ENCODE measurements at regions not wholly inside any gene's neighbourhood (a gene's known extent, or its start where the extent isn't known, plus 50 kb on each side); places are given as distances from the start of the nearest gene placed in this dataset.

- H3K9me3 ChIP-seq (ENCODE audit: control insufficient read depth in 4 of 4, low read length in 3 of 4) = no peaks in the 10 kb centered on the region
- peak; percentile 61 for DNase-seq (ENCODE audit: low spot score)
- no peaks in the 10 kb centered on the region for H3K27me3 ChIP-seq (ENCODE audit: control insufficient read depth in 4 of 4, insufficient read depth in 4 of 4, low read length in 3 of 4)
- WGBS = 1% methylated on average over 33 of the region's 33 CpGs
- TF ChIP-seq RAD21 (IDR thresholded peaks at IDR 0.05) (no peak), HNF4G (IDR thresholded peaks at IDR 0.05) (no peak), NR2F2 (IDR thresholded peaks at IDR 0.05) (no peak), RXRA (IDR thresholded peaks at IDR 0.05) (peak in 1 of 2 donors; percentile 15), REST (IDR thresholded peaks at IDR 0.05) (no peak), MAX (IDR thresholded peaks at IDR 0.05) (peak; percentile 24), YY1 (IDR thresholded peaks at IDR 0.05) (peak; percentile 79), JUND (IDR thresholded peaks at IDR 0.05) (peak in 1 of 2 donors; percentile 42), EGR1 (IDR thresholded peaks at IDR 0.05; ENCODE audit: low read depth in 2 of 2) (no peak), ZBTB33 (IDR thresholded peaks at IDR 0.05) (no peak), GABPA (IDR thresholded peaks at IDR 0.05 in 1 of 2, conservative IDR thresholded peaks at IDR 0.05 in 1 of 2) (no peak)
- H3K27ac ChIP-seq (ENCODE audit: low read depth in 1 of 2, low read length in 2 of 2) = peak overlapping the region; percentile 16 to 66
- peaks cover 0 to 6% (median 4%) of the 10 kb centered on the region in 4 donors for H3K4me1 ChIP-seq (ENCODE audit: control insufficient read depth in 4 of 4, insufficient read depth in 4 of 4, low read length in 3 of 4)
- no peaks in the 10 kb centered on the region for H3K36me3 ChIP-seq (ENCODE audit: control insufficient read depth in 4 of 4, insufficient read depth in 3 of 4, low read depth in 1 of 4, low read length in 3 of 4)
- H3K9ac ChIP-seq (ENCODE audit: low read depth in 1 of 2, low read length in 2 of 2) = peak overlapping the region; percentile 4 to 58
- peak overlapping the region; percentile 60 to 71 (median 70) for H3K4me3 ChIP-seq (ENCODE audit: low read depth in 1 of 3, low read length in 3 of 3)
These were observed 59.2 kb upstream of the PRSS16 start for GRCh38 chr6:27188061-27188884.

- DNase-seq (ENCODE audit: low spot score) = peak; percentile 59
- H3K27ac ChIP-seq (ENCODE audit: low read depth in 1 of 2, low read length in 2 of 2) = peak overlapping the region; percentile 16 to 66
- H3K9ac ChIP-seq (ENCODE audit: low read depth in 1 of 2, low read length in 2 of 2) = peak overlapping the region; percentile 4 to 58
- H3K4me1 ChIP-seq (ENCODE audit: control insufficient read depth in 4 of 4, insufficient read depth in 4 of 4, low read length in 3 of 4) = peaks cover 0 to 6% (median 4%) of the 10 kb centered on the region in 4 donors
- WGBS = 22% methylated on average over 10 of the region's 10 CpGs
- peak overlapping the region in 2 of 3 donors; percentile 60 to 70 for H3K4me3 ChIP-seq (ENCODE audit: low read depth in 1 of 3, low read length in 3 of 3)
- H3K36me3 ChIP-seq (ENCODE audit: control insufficient read depth in 4 of 4, insufficient read depth in 3 of 4, low read depth in 1 of 4, low read length in 3 of 4) = no peaks in the 10 kb centered on the region
- no peaks in the 10 kb centered on the region for H3K27me3 ChIP-seq (ENCODE audit: control insufficient read depth in 4 of 4, insufficient read depth in 4 of 4, low read length in 3 of 4)
- H3K9me3 ChIP-seq (ENCODE audit: control insufficient read depth in 4 of 4, low read length in 3 of 4) = no peaks in the 10 kb centered on the region
- TF ChIP-seq FOXA1 (IDR thresholded peaks at IDR 0.05) = no peak
- no peak for TF ChIP-seq ZBTB33 (IDR thresholded peaks at IDR 0.05)
- TF ChIP-seq HNF4A (conservative IDR thresholded peaks at IDR 0.05) = no peak
- TF ChIP-seq NR2F2 (IDR thresholded peaks at IDR 0.05) = no peak
- TF ChIP-seq HNF4G (IDR thresholded peaks at IDR 0.05) = no peak
- TF ChIP-seq TAF1 (conservative IDR thresholded peaks at IDR 0.05) = no peak
- no peak for TF ChIP-seq ATF3 (IDR thresholded peaks at IDR 0.05)
- TF ChIP-seq EGR1 (IDR thresholded peaks at IDR 0.05; ENCODE audit: low read depth in 2 of 2) = no peak
- TF ChIP-seq REST (IDR thresholded peaks at IDR 0.05) = no peak
- no peak for TF ChIP-seq MAX (IDR thresholded peaks at IDR 0.05)
- TF ChIP-seq RAD21 (IDR thresholded peaks at IDR 0.05) = peak; percentile 89
- TF ChIP-seq FOXA2 (IDR thresholded peaks at IDR 0.05) = no peak
These were observed 58.5 kb upstream of the PRSS16 start for GRCh38 chr6:27188885-27189418.
